ENCODE measurements at regions not wholly inside any gene's neighbourhood (a gene's known extent, or its start where the extent isn't known, plus 50 kb on each side); places are given as distances from the start of the nearest gene placed in this dataset.
"Not testable (repeated sequence)": the region's sequence is repeated elsewhere in the genome, so short reads cannot be mapped to it uniquely, and the experiment has no call there.

- POLR2A ChIA-PET, result no interaction called here
Observed at GRCh38 chr1:222896630-222897526, 82.0 kb downstream of the DISP1 start.

GRCh38 chr1:222897527-222898190 lies 82.8 kb downstream of the DISP1 start:
- no peak for DNase-seq
- Mint-ChIP-seq H3K27me3 (no peaks in the 10 kb centered on the region), H3K27ac (peak overlapping the region; percentile 67), H3K9me3 (no peaks in the 10 kb centered on the region), H3K4me3 (peak overlapping the region; percentile 43), H3K36me3 (ENCODE audit: low read depth) (no peaks in the 10 kb centered on the region), H3K4me1 (peaks cover 17% of the 10 kb centered on the region)
- ChIA-PET POLR2A (no interaction called here), CTCF (no interaction called here)

More at GRCh38 chr1:222896630-222897526, 82.0 kb downstream of the DISP1 start:
- Mint-ChIP-seq H3K4me1 (peaks cover 17% of the 10 kb centered on the region), H3K9me3 (no peaks in the 10 kb centered on the region), H3K4me3 (peak overlapping the region; percentile 47), H3K36me3 (ENCODE audit: low read depth) (no peaks in the 10 kb centered on the region), H3K27ac (no peak overlapping the region), H3K27me3 (no peaks in the 10 kb centered on the region)
- CTCF ChIA-PET, result interaction anchor here (0.6 kb wide), 1 partner anchor 170 kb away, joined by 3 read pairs; no protein-coding TSS in a partner anchor
- DNase-seq, result no peak

- Mint-ChIP-seq H3K27ac (peak overlapping the region; percentile 67), H3K4me1 (peaks cover 17% of the 10 kb centered on the region), H3K36me3 (ENCODE audit: low read depth) (no peaks in the 10 kb centered on the region), H3K4me3 (peak overlapping the region; percentile 43), H3K27me3 (no peaks in the 10 kb centered on the region), H3K9me3 (no peaks in the 10 kb centered on the region)
- CTCF ChIA-PET, result no interaction called here
- POLR2A ChIA-PET, result no interaction called here
- DNase-seq, result no peak
Observed at GRCh38 chr1:222898191-222898527, 83.3 kb downstream of the DISP1 start.

- POLR2A ChIA-PET, result no interaction called here
- CTCF ChIA-PET, result no interaction called here
- Mint-ChIP-seq H3K36me3 (ENCODE audit: low read depth) (no peaks in the 10 kb centered on the region), H3K27ac (no peak overlapping the region), H3K9me3 (no peaks in the 10 kb centered on the region), H3K4me3 (no peak overlapping the region), H3K4me1 (peaks cover 17% of the 10 kb centered on the region), H3K27me3 (no peaks in the 10 kb centered on the region)
- DNase-seq, result no peak
Observed at GRCh38 chr1:222899471-222899870, 84.6 kb downstream of the DISP1 start.

- no peak overlapping the region for H3K4me3 Mint-ChIP-seq
Observed at GRCh38 chr1:222904451-222904850, 89.6 kb downstream of the DISP1 start.

GRCh38 chr1:222905151-222905550 lies 90.3 kb downstream of the DISP1 start:
- DNase-seq, result no peak
- Mint-ChIP-seq H3K27me3 (no peaks in the 10 kb centered on the region), H3K9me3 (peaks cover 3% of the 10 kb centered on the region), H3K27ac (no peak overlapping the region), H3K4me1 (no peaks in the 10 kb centered on the region), H3K4me3 (no peak overlapping the region), H3K36me3 (ENCODE audit: low read depth) (no peaks in the 10 kb centered on the region)
- CTCF ChIA-PET, result no interaction called here
- POLR2A ChIA-PET, result no interaction called here

More at GRCh38 chr1:222904451-222904850, 89.6 kb downstream of the DISP1 start:
- H3K27ac Mint-ChIP-seq, result no peak overlapping the region
- no peak for DNase-seq
- no peaks in the 10 kb centered on the region for H3K4me1 Mint-ChIP-seq
- no peaks in the 10 kb centered on the region for H3K36me3 Mint-ChIP-seq (ENCODE audit: low read depth)
- POLR2A ChIA-PET, result no interaction called here
- CTCF ChIA-PET, result interaction anchor here (0.6 kb wide), 1 partner anchor 114 kb away, joined by 3 read pairs; no protein-coding TSS in a partner anchor
- H3K9me3 Mint-ChIP-seq, result peaks cover 3% of the 10 kb centered on the region
- H3K27me3 Mint-ChIP-seq, result no peaks in the 10 kb centered on the region

- H3K9me3 Mint-ChIP-seq; H3K27ac Mint-ChIP-seq; H3K4me1 Mint-ChIP-seq; CTCF ChIA-PET; POLR2A ChIA-PET; DNase-seq; H3K27me3 Mint-ChIP-seq; H3K36me3 Mint-ChIP-seq (ENCODE audit: low read depth); H3K4me3 Mint-ChIP-seq: not testable (repeated sequence)
Observed at GRCh38 chr1:222906271-222906739, 91.5 kb downstream of the DISP1 start.

GRCh38 chr1:222909586-222909985 lies 94.7 kb downstream of the DISP1 start:
- POLR2A ChIA-PET, result no interaction called here
- H3K36me3 Mint-ChIP-seq (ENCODE audit: low read depth), result no peaks in the 10 kb centered on the region
- H3K4me3 Mint-ChIP-seq, result no peak overlapping the region
- CTCF ChIA-PET, result interaction anchor here (0.7 kb wide), 1 partner anchor 17 kb away, joined by 4 read pairs; no protein-coding TSS in a partner anchor
- peaks cover 3% of the 10 kb centered on the region for H3K9me3 Mint-ChIP-seq
- no peaks in the 10 kb centered on the region for H3K4me1 Mint-ChIP-seq
- no peak overlapping the region for H3K27ac Mint-ChIP-seq
- H3K27me3 Mint-ChIP-seq, result no peaks in the 10 kb centered on the region
- no peak for DNase-seq

GRCh38 chr1:222910699-222911098 lies 95.9 kb downstream of the DISP1 start:
- H3K9me3 Mint-ChIP-seq, result peaks cover 6% of the 10 kb centered on the region
- no peaks in the 10 kb centered on the region for H3K4me1 Mint-ChIP-seq
- no peak for DNase-seq
- no peaks in the 10 kb centered on the region for H3K27me3 Mint-ChIP-seq
- H3K27ac Mint-ChIP-seq, result no peak overlapping the region
- H3K4me3 Mint-ChIP-seq, result no peak overlapping the region
- no peaks in the 10 kb centered on the region for H3K36me3 Mint-ChIP-seq (ENCODE audit: low read depth)
- ChIA-PET POLR2A (no interaction called here), CTCF (no interaction called here)

- no peak overlapping the region for H3K27ac Mint-ChIP-seq
- DNase-seq, result no peak
- H3K9me3 Mint-ChIP-seq, result peaks cover 9% of the 10 kb centered on the region
- no peaks in the 10 kb centered on the region for H3K4me1 Mint-ChIP-seq
- H3K36me3 Mint-ChIP-seq (ENCODE audit: low read depth), result no peaks in the 10 kb centered on the region
- no peaks in the 10 kb centered on the region for H3K27me3 Mint-ChIP-seq
- POLR2A ChIA-PET, result no interaction called here
- CTCF ChIA-PET, result no interaction called here
- H3K4me3 Mint-ChIP-seq, result no peak overlapping the region
Observed at GRCh38 chr1:222911866-222912265, 97.0 kb downstream of the DISP1 start.

GRCh38 chr1:222912730-222913129 lies 97.9 kb downstream of the DISP1 start:
- DNase-seq, result no peak
- Mint-ChIP-seq H3K36me3 (ENCODE audit: low read depth) (no peaks in the 10 kb centered on the region), H3K9me3 (peaks cover 14% of the 10 kb centered on the region), H3K27ac (no peak overlapping the region), H3K27me3 (no peaks in the 10 kb centered on the region), H3K4me1 (no peaks in the 10 kb centered on the region), H3K4me3 (no peak overlapping the region)
- CTCF ChIA-PET, result no interaction called here
- POLR2A ChIA-PET, result no interaction called here

- POLR2A ChIA-PET, result no interaction called here
- H3K27me3 Mint-ChIP-seq, result no peaks in the 10 kb centered on the region
- CTCF ChIA-PET, result interaction anchor here (0.6 kb wide), 1 partner anchor 451 kb away, joined by 3 read pairs; no protein-coding TSS in a partner anchor
Observed at GRCh38 chr1:222914861-222915632, 100.2 kb downstream of the DISP1 start.

GRCh38 chr1:222916100-222916499 lies 101.3 kb downstream of the DISP1 start:
- Mint-ChIP-seq H3K4me3 (no peak overlapping the region), H3K9me3 (peaks cover 18% of the 10 kb centered on the region), H3K27me3 (no peaks in the 10 kb centered on the region), H3K36me3 (ENCODE audit: low read depth) (no peaks in the 10 kb centered on the region), H3K27ac (no peak overlapping the region), H3K4me1 (no peaks in the 10 kb centered on the region)
- POLR2A ChIA-PET, result no interaction called here
- no peak for DNase-seq
- CTCF ChIA-PET, result no interaction called here

More at GRCh38 chr1:222914861-222915632, 100.2 kb downstream of the DISP1 start:
- no peak for DNase-seq
- H3K27ac Mint-ChIP-seq, result no peak overlapping the region
- H3K4me1 Mint-ChIP-seq, result no peaks in the 10 kb centered on the region
- peaks cover 18% of the 10 kb centered on the region for H3K9me3 Mint-ChIP-seq
- H3K36me3 Mint-ChIP-seq (ENCODE audit: low read depth), result no peaks in the 10 kb centered on the region
- no peak overlapping the region for H3K4me3 Mint-ChIP-seq

All from activated CD4-positive, alpha-beta T cell treated with anti-CD3 and anti-CD28 coated beads, Interleukin-2, amount 10 ng/mL, durations not matched to agents 7 days and 5 days (primary cell).